ENCODE measurements at regions not wholly inside any gene's neighbourhood (a gene's known extent, or its start where the extent isn't known, plus 50 kb on each side); places are given as distances from the start of the nearest gene placed in this dataset.

DNA sequence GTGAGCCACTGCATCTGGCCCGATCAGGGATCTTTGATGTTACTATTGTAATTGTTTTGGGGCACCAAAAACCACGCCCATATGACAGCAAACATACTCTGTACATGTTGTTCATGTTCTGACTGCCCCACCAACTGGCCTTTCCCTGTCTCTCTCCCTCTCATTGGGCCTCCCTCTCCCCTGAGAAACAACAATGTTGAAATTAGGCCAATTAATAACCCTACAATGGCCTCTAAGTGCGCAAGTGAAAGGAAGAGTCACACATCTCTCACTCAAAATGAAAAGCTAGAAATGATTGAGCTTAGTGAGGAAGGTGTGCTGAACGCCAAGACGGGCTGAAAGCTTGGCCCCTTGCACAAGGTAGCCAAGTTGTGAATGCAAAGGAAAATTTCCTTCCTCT, 50.3 kb upstream of the SDK1 start:
- TF ChIP-seq, protein P1, sequence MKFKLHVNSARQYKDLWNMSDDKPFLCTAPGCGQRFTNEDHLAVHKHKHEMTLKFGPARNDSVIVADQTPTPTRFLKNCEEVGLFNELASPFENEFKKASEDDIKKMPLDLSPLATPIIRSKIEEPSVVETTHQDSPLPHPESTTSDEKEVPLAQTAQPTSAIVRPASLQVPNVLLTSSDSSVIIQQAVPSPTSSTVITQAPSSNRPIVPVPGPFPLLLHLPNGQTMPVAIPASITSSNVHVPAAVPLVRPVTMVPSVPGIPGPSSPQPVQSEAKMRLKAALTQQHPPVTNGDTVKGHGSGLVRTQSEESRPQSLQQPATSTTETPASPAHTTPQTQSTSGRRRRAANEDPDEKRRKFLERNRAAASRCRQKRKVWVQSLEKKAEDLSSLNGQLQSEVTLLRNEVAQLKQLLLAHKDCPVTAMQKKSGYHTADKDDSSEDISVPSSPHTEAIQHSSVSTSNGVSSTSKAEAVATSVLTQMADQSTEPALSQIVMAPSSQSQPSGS (CRISPR knock-in tag; IDR thresholded peaks at IDR 0.05; ENCODE audit: borderline replicate concordance, low read depth): no peak
- no peak for TF ChIP-seq NFYB (CRISPR knock-in tag; conservative IDR thresholded peaks at IDR 0.05; ENCODE audit: low read depth)
- TF ChIP-seq, protein P2, sequence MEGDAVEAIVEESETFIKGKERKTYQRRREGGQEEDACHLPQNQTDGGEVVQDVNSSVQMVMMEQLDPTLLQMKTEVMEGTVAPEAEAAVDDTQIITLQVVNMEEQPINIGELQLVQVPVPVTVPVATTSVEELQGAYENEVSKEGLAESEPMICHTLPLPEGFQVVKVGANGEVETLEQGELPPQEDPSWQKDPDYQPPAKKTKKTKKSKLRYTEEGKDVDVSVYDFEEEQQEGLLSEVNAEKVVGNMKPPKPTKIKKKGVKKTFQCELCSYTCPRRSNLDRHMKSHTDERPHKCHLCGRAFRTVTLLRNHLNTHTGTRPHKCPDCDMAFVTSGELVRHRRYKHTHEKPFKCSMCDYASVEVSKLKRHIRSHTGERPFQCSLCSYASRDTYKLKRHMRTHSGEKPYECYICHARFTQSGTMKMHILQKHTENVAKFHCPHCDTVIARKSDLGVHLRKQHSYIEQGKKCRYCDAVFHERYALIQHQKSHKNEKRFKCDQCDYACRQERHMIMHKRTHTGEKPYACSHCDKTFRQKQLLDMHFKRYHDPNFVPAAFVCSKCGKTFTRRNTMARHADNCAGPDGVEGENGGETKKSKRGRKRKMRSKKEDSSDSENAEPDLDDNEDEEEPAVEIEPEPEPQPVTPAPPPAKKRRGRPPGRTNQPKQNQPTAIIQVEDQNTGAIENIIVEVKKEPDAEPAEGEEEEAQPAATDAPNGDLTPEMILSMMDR (IDR thresholded peaks at IDR 0.05): no peak
- TF ChIP-seq, protein P3, sequence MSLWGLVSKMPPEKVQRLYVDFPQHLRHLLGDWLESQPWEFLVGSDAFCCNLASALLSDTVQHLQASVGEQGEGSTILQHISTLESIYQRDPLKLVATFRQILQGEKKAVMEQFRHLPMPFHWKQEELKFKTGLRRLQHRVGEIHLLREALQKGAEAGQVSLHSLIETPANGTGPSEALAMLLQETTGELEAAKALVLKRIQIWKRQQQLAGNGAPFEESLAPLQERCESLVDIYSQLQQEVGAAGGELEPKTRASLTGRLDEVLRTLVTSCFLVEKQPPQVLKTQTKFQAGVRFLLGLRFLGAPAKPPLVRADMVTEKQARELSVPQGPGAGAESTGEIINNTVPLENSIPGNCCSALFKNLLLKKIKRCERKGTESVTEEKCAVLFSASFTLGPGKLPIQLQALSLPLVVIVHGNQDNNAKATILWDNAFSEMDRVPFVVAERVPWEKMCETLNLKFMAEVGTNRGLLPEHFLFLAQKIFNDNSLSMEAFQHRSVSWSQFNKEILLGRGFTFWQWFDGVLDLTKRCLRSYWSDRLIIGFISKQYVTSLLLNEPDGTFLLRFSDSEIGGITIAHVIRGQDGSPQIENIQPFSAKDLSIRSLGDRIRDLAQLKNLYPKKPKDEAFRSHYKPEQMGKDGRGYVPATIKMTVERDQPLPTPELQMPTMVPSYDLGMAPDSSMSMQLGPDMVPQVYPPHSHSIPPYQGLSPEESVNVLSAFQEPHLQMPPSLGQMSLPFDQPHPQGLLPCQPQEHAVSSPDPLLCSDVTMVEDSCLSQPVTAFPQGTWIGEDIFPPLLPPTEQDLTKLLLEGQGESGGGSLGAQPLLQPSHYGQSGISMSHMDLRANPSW (CRISPR knock-in tag; conservative IDR thresholded peaks at IDR 0.05; ENCODE audit: low read depth): no peak

All from WTC11 (cell line).